ENCODE measurements at regions not wholly inside any gene's neighbourhood (a gene's known extent, or its start where the extent isn't known, plus 50 kb on each side); places are given as distances from the start of the nearest gene placed in this dataset.

DNA sequence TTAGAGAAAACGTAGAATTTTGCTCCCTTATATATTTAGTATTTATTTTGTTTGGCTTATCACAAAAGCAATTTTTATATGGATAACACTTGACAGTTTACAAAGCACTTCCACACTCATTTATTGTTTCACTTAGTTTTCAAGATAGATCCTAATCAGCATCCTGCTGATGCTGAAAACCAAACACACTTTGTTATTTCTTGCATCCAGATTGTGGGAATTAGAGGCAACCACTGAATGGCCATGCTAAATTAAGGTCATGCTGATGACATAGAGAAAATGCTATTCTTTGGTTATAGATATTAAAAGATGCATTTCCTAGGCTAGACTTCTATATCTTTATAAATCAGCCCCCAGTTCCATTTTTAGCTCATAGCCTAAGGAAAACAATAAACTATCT, 474.1 kb upstream of the KCNMB2 start:
- no peak for DNase-seq (ENCODE audit: low spot score)
- Histone ChIP-seq H3K27me3 (no peaks in the 10 kb centered on the region), H3K4me1 (peaks cover 0 to 26% of the 10 kb centered on the region in 2 donors), H3K4me3 (no peak overlapping the region), H3K27ac (no peak overlapping the region), H3K36me3 (no peaks in the 10 kb centered on the region), H3K9me3 (no peaks in the 10 kb centered on the region)
- TF ChIP-seq, protein P1, sequence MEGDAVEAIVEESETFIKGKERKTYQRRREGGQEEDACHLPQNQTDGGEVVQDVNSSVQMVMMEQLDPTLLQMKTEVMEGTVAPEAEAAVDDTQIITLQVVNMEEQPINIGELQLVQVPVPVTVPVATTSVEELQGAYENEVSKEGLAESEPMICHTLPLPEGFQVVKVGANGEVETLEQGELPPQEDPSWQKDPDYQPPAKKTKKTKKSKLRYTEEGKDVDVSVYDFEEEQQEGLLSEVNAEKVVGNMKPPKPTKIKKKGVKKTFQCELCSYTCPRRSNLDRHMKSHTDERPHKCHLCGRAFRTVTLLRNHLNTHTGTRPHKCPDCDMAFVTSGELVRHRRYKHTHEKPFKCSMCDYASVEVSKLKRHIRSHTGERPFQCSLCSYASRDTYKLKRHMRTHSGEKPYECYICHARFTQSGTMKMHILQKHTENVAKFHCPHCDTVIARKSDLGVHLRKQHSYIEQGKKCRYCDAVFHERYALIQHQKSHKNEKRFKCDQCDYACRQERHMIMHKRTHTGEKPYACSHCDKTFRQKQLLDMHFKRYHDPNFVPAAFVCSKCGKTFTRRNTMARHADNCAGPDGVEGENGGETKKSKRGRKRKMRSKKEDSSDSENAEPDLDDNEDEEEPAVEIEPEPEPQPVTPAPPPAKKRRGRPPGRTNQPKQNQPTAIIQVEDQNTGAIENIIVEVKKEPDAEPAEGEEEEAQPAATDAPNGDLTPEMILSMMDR (IDR thresholded peaks at IDR 0.05) = no peak

DNA sequence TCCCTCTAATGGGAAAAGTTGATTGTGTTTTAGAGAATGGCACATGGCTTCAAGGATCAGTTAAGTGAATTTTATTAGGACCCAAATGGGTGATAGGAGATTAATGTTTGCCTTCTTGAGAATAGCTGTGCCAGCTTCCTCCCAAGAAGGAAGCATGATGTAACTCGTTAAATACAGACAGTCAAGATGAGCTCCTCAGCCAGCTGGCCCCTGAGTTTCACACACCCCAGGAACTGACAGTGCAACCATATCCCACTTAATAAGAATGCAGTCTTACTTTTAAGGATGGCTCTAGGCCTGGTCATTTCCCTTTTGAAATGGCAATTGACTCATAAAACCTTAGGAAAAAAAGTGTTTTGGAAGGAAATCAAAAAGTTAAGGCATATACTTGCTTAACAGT, 472.8 kb upstream of the KCNMB2 start:
- Histone ChIP-seq H3K9me3 (no peaks in the 10 kb centered on the region), H3K4me1 (peaks cover 0 to 22% of the 10 kb centered on the region in 2 donors), H3K36me3 (no peaks in the 10 kb centered on the region), H3K27ac (no peak overlapping the region), H3K27me3 (no peaks in the 10 kb centered on the region), H3K4me3 (no peak overlapping the region)
- TF ChIP-seq, protein P1 (IDR thresholded peaks at IDR 0.05) = no peak
- no peak for DNase-seq (ENCODE audit: low spot score)

DNA sequence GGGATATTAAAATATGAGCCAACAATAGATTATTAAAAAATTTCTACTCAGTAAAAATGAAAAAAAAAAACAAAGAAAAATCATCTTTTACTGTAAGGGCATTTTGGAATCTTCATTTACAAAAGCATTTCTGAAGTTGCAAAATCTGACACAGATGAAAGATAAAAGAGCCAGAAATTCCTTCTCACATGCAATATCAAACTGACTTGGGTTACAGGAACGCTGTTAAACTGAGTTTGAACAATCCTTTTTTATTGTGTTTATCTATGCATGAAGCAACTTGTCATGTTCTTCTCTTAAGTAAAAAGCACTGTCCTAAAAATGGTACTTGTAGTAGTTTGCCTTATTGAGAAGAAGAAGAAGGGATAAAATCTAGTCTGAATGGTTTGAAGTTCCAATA, 468.5 kb upstream of the KCNMB2 start:
- H3K27ac ChIP-seq = no peak overlapping the region
- H3K36me3 ChIP-seq = no peaks in the 10 kb centered on the region
- no peaks in the 10 kb centered on the region for H3K4me1 ChIP-seq
- TF ChIP-seq, protein P1 (IDR thresholded peaks at IDR 0.05) = no peak
- H3K9me3 ChIP-seq = no peaks in the 10 kb centered on the region
- DNase-seq (ENCODE audit: low spot score) = no peak
- no peak overlapping the region for H3K4me3 ChIP-seq
- no peaks in the 10 kb centered on the region for H3K27me3 ChIP-seq

DNA sequence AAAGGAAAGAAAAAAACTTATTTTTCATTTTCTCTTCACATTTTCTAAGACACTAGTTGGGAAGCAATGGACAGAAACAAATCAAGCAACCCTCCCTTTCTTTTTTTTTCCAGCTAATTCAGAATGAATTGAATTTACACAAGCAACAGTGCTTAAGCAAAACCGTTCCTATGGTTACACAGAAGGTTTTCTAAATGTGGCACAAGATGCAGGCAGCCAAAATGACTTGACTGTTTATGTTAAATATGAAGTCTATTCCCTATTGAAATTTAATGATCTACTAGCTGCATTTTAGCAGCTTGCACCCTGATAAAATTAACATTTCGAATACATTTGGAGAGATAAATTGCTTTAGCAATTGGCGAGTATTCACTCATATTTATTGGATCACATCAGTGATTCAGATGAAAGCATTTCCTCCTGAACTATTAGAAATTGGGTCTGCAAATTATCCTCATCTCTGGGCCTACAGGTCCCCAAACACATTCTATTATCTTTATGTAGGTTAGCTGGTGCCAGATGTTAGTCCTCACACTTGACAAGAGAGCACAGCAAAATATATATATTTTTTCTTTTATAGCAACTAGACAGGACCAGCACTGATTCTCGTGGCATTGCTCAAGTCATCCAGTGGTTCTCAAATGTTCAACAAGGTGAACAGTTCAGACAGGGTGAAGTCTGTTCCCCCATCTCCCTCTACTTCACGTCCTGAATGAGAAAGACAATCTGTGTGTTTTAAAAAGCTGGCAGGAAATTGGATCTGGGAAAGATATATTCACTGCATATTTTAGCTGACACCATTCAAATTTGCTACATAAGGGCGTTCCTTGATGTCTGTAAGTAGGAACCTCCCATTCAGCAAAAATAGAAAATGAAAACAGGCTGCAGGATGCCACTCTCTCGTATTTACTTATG, 463.6 kb upstream of the KCNMB2 start:
- no peak overlapping the region for H3K4me3 ChIP-seq
- no peaks in the 10 kb centered on the region for H3K27me3 ChIP-seq
- no peak overlapping the region for H3K27ac ChIP-seq
- TF ChIP-seq, protein P1 (IDR thresholded peaks at IDR 0.05) = no peak
- H3K36me3 ChIP-seq = no peaks in the 10 kb centered on the region
- H3K4me1 ChIP-seq = peaks cover 3 to 6% of the 10 kb centered on the region in 2 donors
- H3K9me3 ChIP-seq = no peaks in the 10 kb centered on the region
- DNase-seq (ENCODE audit: low spot score) = no peak

DNA sequence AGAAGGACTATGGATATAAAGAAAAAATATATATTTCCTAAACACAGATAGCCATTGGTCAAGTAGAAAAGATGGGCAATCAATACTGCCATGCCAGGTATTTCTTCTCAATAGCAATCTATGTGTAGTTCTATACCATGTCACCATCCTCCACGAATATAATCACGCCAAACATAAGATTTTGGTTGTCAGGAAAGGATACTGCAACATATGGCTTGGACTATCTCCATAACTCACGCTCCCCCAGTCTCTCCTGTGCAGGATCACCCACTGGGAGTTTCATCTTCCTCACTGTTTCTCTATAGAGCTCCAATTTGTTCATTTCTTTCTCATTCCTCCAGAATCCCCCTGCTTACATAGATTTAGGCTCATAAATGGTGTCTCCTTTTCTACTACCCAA, 462.9 kb upstream of the KCNMB2 start:
- TF ChIP-seq, protein P1 (IDR thresholded peaks at IDR 0.05) = no peak
- Histone ChIP-seq H3K36me3 (no peaks in the 10 kb centered on the region), H3K27ac (no peak overlapping the region), H3K27me3 (no peaks in the 10 kb centered on the region), H3K4me3 (no peak overlapping the region), H3K4me1 (peaks cover 3 to 6% of the 10 kb centered on the region in 2 donors), H3K9me3 (no peaks in the 10 kb centered on the region)
- no peak for DNase-seq (ENCODE audit: low spot score)
